BJ (cell line): ENCODE measurements at regions not wholly inside any gene's neighbourhood (a gene's known extent, or its start where the extent isn't known, plus 50 kb on each side); places are given as distances from the start of the nearest gene placed in this dataset.

Experiments
- CTCF ChIA-PET: fragments of 350-600 bp; formaldehyde crosslinking; extraction: SDS; loops from one replicate; lab custom pipeline; 2021; ENCODE audit warnings: antibody characterized with exemption, inconsistent platforms; lab: Yijun Ruan, JAX
- POLR2A ChIA-PET: fragments of 300-600 bp; sonication (Branson Sonifier 250); formaldehyde crosslinking; extraction: SDS; loops from one replicate; lab custom pipeline; 2021; ENCODE audit warnings: antibody characterized with exemption; lab: Charles Lee
- DNase-seq: peaks from one replicate; pipeline ENCODE4 v3.0.0-alpha.2; 2011; ENCODE audit warnings: low read depth
- H3K27me3 ChIP-seq: 2 replicates; pipeline ENCODE4 v1.6.0; 2011; ENCODE audit warnings: low read length; ENCODE audit not compliant: control insufficient read depth, insufficient read depth
- H3K36me3 ChIP-seq: 2 replicates; pipeline ENCODE4 v1.5.1; 2011; ENCODE audit warnings: low read length; ENCODE audit not compliant: control insufficient read depth, insufficient read depth
- H3K4me3 ChIP-seq: 2 replicates; pipeline ENCODE4 v1.5.1; 2011; ENCODE audit warnings: low read depth, mild to moderate bottlenecking, control low read depth, low read length
- CTCF ChIP-seq: IDR thresholded peaks from 2 replicates; pipeline ENCODE4 v1.5.1; 2011; ENCODE audit warnings: low read depth, mild to moderate bottlenecking, control low read depth, inconsistent platforms, low read length, moderate library complexity; ENCODE audit not compliant: insufficient read depth

GRCh38 chr15:46280762-46281542, 646.1 kb downstream of the SQOR start:
- Histone ChIP-seq H3K36me3 (no peaks in the 10 kb centered on the region), H3K27me3 (no peaks in the 10 kb centered on the region), H3K4me3 (no peak overlapping the region)
- TF ChIP-seq CTCF, result no peak
- POLR2A ChIA-PET, result no interaction called here
- DNase-seq, result no peak
- CTCF ChIA-PET, result no interaction called here

- CTCF ChIA-PET, result interaction anchor here (1.3 kb wide), 1 partner anchor 18 kb away, joined by 3 read pairs; no protein-coding TSS in a partner anchor
- TF ChIP-seq CTCF, result no peak
- Histone ChIP-seq H3K36me3 (no peaks in the 10 kb centered on the region), H3K4me3 (no peak overlapping the region), H3K27me3 (no peaks in the 10 kb centered on the region)
- POLR2A ChIA-PET, result no interaction called here
- DNase-seq, result no peak
Measured at GRCh38 chr15:46293550-46293949, 658.7 kb downstream of the SQOR start.

GRCh38 chr15:46296002-46296401, 661.2 kb downstream of the SQOR start:
- POLR2A ChIA-PET, result no interaction called here
- Histone ChIP-seq H3K36me3 (no peaks in the 10 kb centered on the region), H3K4me3 (no peak overlapping the region), H3K27me3 (no peaks in the 10 kb centered on the region; the same call in 1 of the 2 replicates)
- no peak for DNase-seq
- TF ChIP-seq CTCF, result no peak
- CTCF ChIA-PET, result no interaction called here

- no peak for TF ChIP-seq CTCF
- Histone ChIP-seq H3K4me3 (no peak overlapping the region), H3K36me3 (no peaks in the 10 kb centered on the region), H3K27me3 (no peaks in the 10 kb centered on the region; the same call in 1 of the 2 replicates)
- no peak for DNase-seq
- ChIA-PET CTCF (interaction anchor here (1.2 to 1.3 kb wide), 2 partner anchors 15 to 501 kb away, joined by 5 to 7 read pairs; no protein-coding TSS in a partner anchor), POLR2A (no interaction called here)
Measured at GRCh38 chr15:46296797-46297196, 662.0 kb downstream of the SQOR start.

GRCh38 chr15:46297766-46298165, 662.9 kb downstream of the SQOR start:
- no peak for TF ChIP-seq CTCF
- Histone ChIP-seq H3K27me3 (no peaks in the 10 kb centered on the region; the same call in 1 of the 2 replicates), H3K4me3 (no peak overlapping the region), H3K36me3 (no peaks in the 10 kb centered on the region)
- no peak for DNase-seq
- ChIA-PET CTCF (interaction anchor here (1.2 to 1.7 kb wide), 3 partner anchors 14 to 502 kb away, joined by 5 to 9 read pairs (median 7); no protein-coding TSS in a partner anchor), POLR2A (no interaction called here)
